ENCODE measurements at regions not wholly inside any gene's neighbourhood (a gene's known extent, or its start where the extent isn't known, plus 50 kb on each side); places are given as distances from the start of the nearest gene placed in this dataset.
"Not testable (repeated sequence)": the region's sequence is repeated elsewhere in the genome, so short reads cannot be mapped to it uniquely, and the experiment has no call there.

- Histone ChIP-seq H3K9me3 (ENCODE audit: control insufficient read depth, insufficient read depth, low read length) (no peaks in the 10 kb centered on the region), H3K27ac (ENCODE audit: low read length) (no peak overlapping the region), H3K27me3 (ENCODE audit: control insufficient read depth, insufficient read depth, low read length) (no peaks in the 10 kb centered on the region), H3K4me1 (ENCODE audit: control insufficient read depth, insufficient read depth, low read length) (no peaks in the 10 kb centered on the region), H3K4me3 (ENCODE audit: low read length) (no peak overlapping the region), H3K36me3 (ENCODE audit: control insufficient read depth, insufficient read depth, low read length) (no peaks in the 10 kb centered on the region)
- no peak for DNase-seq (ENCODE audit: low read depth, low spot score)
- WGBS (ENCODE audit: insufficient coverage, insufficient read length), result no CpG with 5 or more reads among the region's 27 CpGs
These were observed 238.1 kb upstream of the IRAK1BP1 start for GRCh38 chr6:78629154-78629721.

- Histone ChIP-seq H3K36me3 (ENCODE audit: control insufficient read depth, insufficient read depth, low read length) (no peaks in the 10 kb centered on the region), H3K9me3 (ENCODE audit: control insufficient read depth, insufficient read depth, low read length) (no peaks in the 10 kb centered on the region), H3K4me3 (ENCODE audit: low read length) (no peak overlapping the region), H3K27ac (ENCODE audit: low read length) (no peak overlapping the region), H3K4me1 (ENCODE audit: control insufficient read depth, insufficient read depth, low read length) (no peaks in the 10 kb centered on the region), H3K27me3 (ENCODE audit: control insufficient read depth, insufficient read depth, low read length) (no peaks in the 10 kb centered on the region)
- no peak for DNase-seq (ENCODE audit: low read depth, low spot score)
- no CpG with 5 or more reads among the region's 22 CpGs for WGBS (ENCODE audit: insufficient coverage, insufficient read length)
These were observed 237.5 kb upstream of the IRAK1BP1 start for GRCh38 chr6:78629836-78630235.

- no peaks in the 10 kb centered on the region for H3K27me3 ChIP-seq (ENCODE audit: control insufficient read depth, insufficient read depth, low read length)
- no peak for DNase-seq (ENCODE audit: low read depth, low spot score)
- no peaks in the 10 kb centered on the region for H3K9me3 ChIP-seq (ENCODE audit: control insufficient read depth, insufficient read depth, low read length)
- H3K4me3 ChIP-seq (ENCODE audit: low read length), result no peak overlapping the region
- no CpG with 5 or more reads among the region's 3 CpGs for WGBS (ENCODE audit: insufficient coverage, insufficient read length)
- H3K4me1 ChIP-seq (ENCODE audit: control insufficient read depth, insufficient read depth, low read length), result no peaks in the 10 kb centered on the region
- H3K36me3 ChIP-seq (ENCODE audit: control insufficient read depth, insufficient read depth, low read length), result no peaks in the 10 kb centered on the region
- H3K27ac ChIP-seq (ENCODE audit: low read length), result no peak overlapping the region
These were observed 235.4 kb upstream of the IRAK1BP1 start for GRCh38 chr6:78631976-78632375.

GRCh38 chr6:78639111-78640110, 227.9 kb upstream of the IRAK1BP1 start:
- WGBS (ENCODE audit: insufficient coverage, insufficient read length), result no CpG with 5 or more reads among the region's 7 CpGs
- no peaks in the 10 kb centered on the region for H3K9me3 ChIP-seq (ENCODE audit: control insufficient read depth, insufficient read depth, low read length)
- no peaks in the 10 kb centered on the region for H3K27me3 ChIP-seq (ENCODE audit: control insufficient read depth, insufficient read depth, low read length)
- H3K4me3 ChIP-seq (ENCODE audit: low read length), result no peak overlapping the region
- no peak for DNase-seq (ENCODE audit: low read depth, low spot score)
- H3K27ac ChIP-seq (ENCODE audit: low read length), result no peak overlapping the region
- H3K36me3 ChIP-seq (ENCODE audit: control insufficient read depth, insufficient read depth, low read length), result no peaks in the 10 kb centered on the region
- no peaks in the 10 kb centered on the region for H3K4me1 ChIP-seq (ENCODE audit: control insufficient read depth, insufficient read depth, low read length)

GRCh38 chr6:78643976-78644375, 223.4 kb upstream of the IRAK1BP1 start:
- DNase-seq (ENCODE audit: low read depth, low spot score); H3K36me3 ChIP-seq (ENCODE audit: control insufficient read depth, insufficient read depth, low read length); H3K9me3 ChIP-seq (ENCODE audit: control insufficient read depth, insufficient read depth, low read length); H3K27me3 ChIP-seq (ENCODE audit: control insufficient read depth, insufficient read depth, low read length); H3K4me1 ChIP-seq (ENCODE audit: control insufficient read depth, insufficient read depth, low read length); H3K27ac ChIP-seq (ENCODE audit: low read length); H3K4me3 ChIP-seq (ENCODE audit: low read length): not testable (repeated sequence)
- WGBS (ENCODE audit: insufficient coverage, insufficient read length), result no CpG with 5 or more reads among the region's 6 CpGs

- not testable (repeated sequence) for DNase-seq (ENCODE audit: low read depth, low spot score); H3K36me3 ChIP-seq (ENCODE audit: control insufficient read depth, insufficient read depth, low read length)
- no CpG with 5 or more reads among the region's 20 CpGs for WGBS (ENCODE audit: insufficient coverage, insufficient read length)
These were observed 220.6 kb upstream of the IRAK1BP1 start for GRCh38 chr6:78646542-78647415.

GRCh38 chr6:78665819-78666218, 201.5 kb upstream of the IRAK1BP1 start:
- not testable (repeated sequence) for DNase-seq (ENCODE audit: low read depth, low spot score); H3K36me3 ChIP-seq (ENCODE audit: control insufficient read depth, insufficient read depth, low read length); H3K27ac ChIP-seq (ENCODE audit: low read length); H3K27me3 ChIP-seq (ENCODE audit: control insufficient read depth, insufficient read depth, low read length); H3K9me3 ChIP-seq (ENCODE audit: control insufficient read depth, insufficient read depth, low read length); H3K4me1 ChIP-seq (ENCODE audit: control insufficient read depth, insufficient read depth, low read length); H3K4me3 ChIP-seq (ENCODE audit: low read length)
- no CpG with 5 or more reads among the region's 3 CpGs for WGBS (ENCODE audit: insufficient coverage, insufficient read length)

More at GRCh38 chr6:78646542-78647415, 220.6 kb upstream of the IRAK1BP1 start:
- not testable (repeated sequence) for H3K9me3 ChIP-seq (ENCODE audit: control insufficient read depth, insufficient read depth, low read length); H3K27ac ChIP-seq (ENCODE audit: low read length); H3K4me1 ChIP-seq (ENCODE audit: control insufficient read depth, insufficient read depth, low read length); H3K27me3 ChIP-seq (ENCODE audit: control insufficient read depth, insufficient read depth, low read length); H3K4me3 ChIP-seq (ENCODE audit: low read length)

GRCh38 chr6:78666764-78667163, 200.6 kb upstream of the IRAK1BP1 start:
- H3K36me3 ChIP-seq (ENCODE audit: control insufficient read depth, insufficient read depth, low read length), result no peaks in the 10 kb centered on the region
- H3K27ac ChIP-seq (ENCODE audit: low read length), result no peak overlapping the region
- H3K4me3 ChIP-seq (ENCODE audit: low read length), result no peak overlapping the region
- H3K27me3 ChIP-seq (ENCODE audit: control insufficient read depth, insufficient read depth, low read length), result no peaks in the 10 kb centered on the region
- no peaks in the 10 kb centered on the region; the same call in 1 of the 2 replicates for H3K4me1 ChIP-seq (ENCODE audit: control insufficient read depth, insufficient read depth, low read length)
- no CpG with 5 or more reads among the region's 1 CpG for WGBS (ENCODE audit: insufficient coverage, insufficient read length)
- H3K9me3 ChIP-seq (ENCODE audit: control insufficient read depth, insufficient read depth, low read length), result no peaks in the 10 kb centered on the region
- DNase-seq (ENCODE audit: low read depth, low spot score), result no peak

- no peak for DNase-seq (ENCODE audit: low read depth, low spot score)
- H3K9me3 ChIP-seq (ENCODE audit: control insufficient read depth, insufficient read depth, low read length), result no peaks in the 10 kb centered on the region
- no peak overlapping the region for H3K27ac ChIP-seq (ENCODE audit: low read length)
- no peaks in the 10 kb centered on the region for H3K27me3 ChIP-seq (ENCODE audit: control insufficient read depth, insufficient read depth, low read length)
- H3K36me3 ChIP-seq (ENCODE audit: control insufficient read depth, insufficient read depth, low read length), result no peaks in the 10 kb centered on the region
- no peaks in the 10 kb centered on the region; the same call in 1 of the 2 replicates for H3K4me1 ChIP-seq (ENCODE audit: control insufficient read depth, insufficient read depth, low read length)
- WGBS (ENCODE audit: insufficient coverage, insufficient read length), result no CpG with 5 or more reads among the region's 2 CpGs
- H3K4me3 ChIP-seq (ENCODE audit: low read length), result no peak overlapping the region
These were observed 197.2 kb upstream of the IRAK1BP1 start for GRCh38 chr6:78670156-78670555.

GRCh38 chr6:78670802-78671201, 196.5 kb upstream of the IRAK1BP1 start:
- no peaks in the 10 kb centered on the region; the same call in 1 of the 2 replicates for H3K4me1 ChIP-seq (ENCODE audit: control insufficient read depth, insufficient read depth, low read length)
- H3K4me3 ChIP-seq (ENCODE audit: low read length), result no peak overlapping the region
- no peaks in the 10 kb centered on the region for H3K36me3 ChIP-seq (ENCODE audit: control insufficient read depth, insufficient read depth, low read length)
- no peaks in the 10 kb centered on the region; the same call in 1 of the 2 replicates for H3K9me3 ChIP-seq (ENCODE audit: control insufficient read depth, insufficient read depth, low read length)
- H3K27me3 ChIP-seq (ENCODE audit: control insufficient read depth, insufficient read depth, low read length), result no peaks in the 10 kb centered on the region
- WGBS (ENCODE audit: insufficient coverage, insufficient read length), result no CpG with 5 or more reads among the region's 2 CpGs
- DNase-seq (ENCODE audit: low read depth, low spot score), result no peak
- no peak overlapping the region for H3K27ac ChIP-seq (ENCODE audit: low read length)

All from iPS DF 6.9 (cell line).